Trophoblast cell (in vitro differentiated cells and primary cell): ENCODE measurements at regions not wholly inside any gene's neighbourhood (a gene's known extent, or its start where the extent isn't known, plus 50 kb on each side); places are given as distances from the start of the nearest gene placed in this dataset.
A peak's percentile ranks its signal among the peaks of the same experiment; 100 is the strongest.

Source experiments
- DNase-seq, 2 donors: peaks; one replicate each; pipeline ENCODE4 v3.0.0-alpha.2; 2016
- H2AFZ ChIP-seq: 2 replicates; pipeline ENCODE4 v1.6.1; 2013; ENCODE audit warnings: low read length, moderate library complexity, mild to moderate bottlenecking; ENCODE audit not compliant: insufficient read depth, poor library complexity
- H2AK5ac ChIP-seq: 2 replicates; pipeline ENCODE4 v1.6.1; 2013; ENCODE audit warnings: mild to moderate bottlenecking, low read length
- H2BK120ac ChIP-seq: 2 replicates; pipeline ENCODE4 v1.6.1; 2013; ENCODE audit warnings: low read length, mild to moderate bottlenecking, moderate library complexity; ENCODE audit not compliant: insufficient read depth, poor library complexity
- H2BK12ac ChIP-seq: 2 replicates; pipeline ENCODE4 v1.6.1; 2013; ENCODE audit warnings: mild to moderate bottlenecking, low read length, moderate library complexity
- H2BK5ac ChIP-seq: 2 replicates; pipeline ENCODE4 v1.6.1; 2013; ENCODE audit warnings: low read length, low read depth, moderate library complexity, mild to moderate bottlenecking; ENCODE audit not compliant: poor library complexity
- H3K14ac ChIP-seq: 2 replicates; pipeline ENCODE4 v1.6.1; 2013; ENCODE audit warnings: mild to moderate bottlenecking, low read length
- H3K18ac ChIP-seq: 2 replicates; pipeline ENCODE4 v1.6.1; 2013; ENCODE audit warnings: mild to moderate bottlenecking, low read length
- H3K23ac ChIP-seq: 2 replicates; pipeline ENCODE4 v1.6.1; 2013; ENCODE audit warnings: low read length
- H3K27ac ChIP-seq: 2 replicates; pipeline ENCODE4 v1.5.1; 2013; ENCODE audit warnings: low read depth, mild to moderate bottlenecking, inconsistent platforms, low read length, moderate library complexity
- H3K27me3 ChIP-seq: 2 replicates; pipeline ENCODE4 v1.6.1; 2013; ENCODE audit warnings: inconsistent platforms, mild to moderate bottlenecking, low read length, moderate library complexity; ENCODE audit not compliant: insufficient read depth
- H3K36me3 ChIP-seq, 2 experiments: 1 replicate in 1 of 2; 2 replicates in 1 of 2; pipeline ENCODE4 v1.6.1; 2013; ENCODE audit warnings: low read length in 2 of 2, mild to moderate bottlenecking in 2 of 2, moderate library complexity in 1 of 2; ENCODE audit not compliant: insufficient read depth in 2 of 2, control insufficient read depth in 1 of 2
- H3K4ac ChIP-seq: 2 replicates; pipeline ENCODE4 v1.6.1; 2013; ENCODE audit warnings: low read depth, mild to moderate bottlenecking, low read length, moderate library complexity
- H3K4me1 ChIP-seq, 2 experiments: 1 replicate in 1 of 2; 2 replicates in 1 of 2; pipeline ENCODE4 v1.6.1; 2013; ENCODE audit warnings: low read length in 2 of 2, mild to moderate bottlenecking in 2 of 2, moderate library complexity in 1 of 2; ENCODE audit not compliant: insufficient read depth in 2 of 2, control insufficient read depth in 1 of 2
- H3K4me2 ChIP-seq: 2 replicates; pipeline ENCODE4 v1.6.1; 2013; ENCODE audit warnings: inconsistent platforms, mild to moderate bottlenecking, low read length, moderate library complexity
- H3K4me3 ChIP-seq: 2 replicates; pipeline ENCODE4 v1.5.1; 2013; ENCODE audit warnings: mild to moderate bottlenecking, low read depth, low read length, inconsistent platforms
- H3K79me1 ChIP-seq: one replicate; pipeline ENCODE4 v1.6.1; 2013; ENCODE audit warnings: low read length
- H3K79me2 ChIP-seq: 2 replicates; pipeline ENCODE4 v1.6.1; 2013; ENCODE audit warnings: low read length, mild to moderate bottlenecking; ENCODE audit not compliant: control insufficient read depth, insufficient read depth, poor library complexity
- H3K9ac ChIP-seq: 2 replicates; pipeline ENCODE4 v1.6.1; 2013; ENCODE audit warnings: mild to moderate bottlenecking, low read length
- H3K9me3 ChIP-seq: 2 replicates; pipeline ENCODE4 v1.6.1; 2013; ENCODE audit warnings: low read depth, mild to moderate bottlenecking, control low read depth, inconsistent platforms, low read length; ENCODE audit not compliant: insufficient read depth
- H4K12ac ChIP-seq: 2 replicates; pipeline ENCODE4 v1.6.1; 2013; ENCODE audit warnings: low read depth, mild to moderate bottlenecking, low read length, moderate library complexity
- H4K8ac ChIP-seq: 2 replicates; pipeline ENCODE4 v1.6.1; 2013; ENCODE audit warnings: low read depth, mild to moderate bottlenecking, low read length, moderate library complexity
- H4K91ac ChIP-seq: one replicate; pipeline ENCODE4 v1.6.1; 2013; ENCODE audit warnings: low read depth, mild to moderate bottlenecking, low read length, moderate library complexity
- WGBS: extraction: QIAGEN DNeasy Blood & Tissue Kit; methylation state at CpG from one replicate; pipeline ENCODE4 v1.1.7; 2013; ENCODE audit warnings: missing lambda C conversion rate; ENCODE audit not compliant: insufficient read length, insufficient coverage; ENCODE audit errors: extremely low coverage; 5-methylcytosine and 5-hydroxymethylcytosine counted together

- no peaks in the 10 kb centered on the region for H3K4me1 ChIP-seq
- no peak overlapping the region for H3K14ac ChIP-seq
- no peak overlapping the region for H3K27ac ChIP-seq
- no peaks in the 10 kb centered on the region for H3K36me3 ChIP-seq
- H3K4me3 ChIP-seq = no peak overlapping the region
- no peak overlapping the region for H2AFZ ChIP-seq
- no peak overlapping the region for H4K8ac ChIP-seq
- no peaks in the 10 kb centered on the region for H3K27me3 ChIP-seq
- DNase-seq = no peak
- no peaks in the 10 kb centered on the region for H3K79me2 ChIP-seq
- H4K91ac ChIP-seq = no peak overlapping the region
- H4K12ac ChIP-seq = no peak overlapping the region
- no peaks in the 10 kb centered on the region for H3K79me1 ChIP-seq
- H3K4me2 ChIP-seq = no peak overlapping the region
- no peak overlapping the region for H2BK12ac ChIP-seq
- H2AK5ac ChIP-seq = no peak overlapping the region
- no peak overlapping the region for H2BK120ac ChIP-seq
- no peak overlapping the region for H3K9ac ChIP-seq
- H3K18ac ChIP-seq = no peak overlapping the region
- H2BK5ac ChIP-seq = no peak overlapping the region
- no peak overlapping the region for H3K4ac ChIP-seq
- H3K9me3 ChIP-seq = no peaks in the 10 kb centered on the region
- no CpG with 5 or more reads among the region's 4 CpGs for WGBS
- no peak overlapping the region for H3K23ac ChIP-seq
These were observed 934.4 kb upstream of the SLITRK1 start for GRCh38 chr13:84816567-84817105.

- Histone ChIP-seq H3K14ac (no peak overlapping the region), H3K27me3 (no peaks in the 10 kb centered on the region), H3K36me3 (no peaks in the 10 kb centered on the region), H3K18ac (no peak overlapping the region), H3K79me2 (no peaks in the 10 kb centered on the region), H3K27ac (no peak overlapping the region), H3K4ac (no peak overlapping the region), H3K4me3 (no peak overlapping the region), H2BK5ac (no peak overlapping the region), H2AK5ac (no peak overlapping the region), H2BK120ac (no peak overlapping the region), H4K12ac (no peak overlapping the region), H3K4me2 (no peak overlapping the region), H3K23ac (no peak overlapping the region), H3K9ac (no peak overlapping the region), H2AFZ (no peak overlapping the region), H4K8ac (no peak overlapping the region), H3K79me1 (no peaks in the 10 kb centered on the region), H3K9me3 (no peaks in the 10 kb centered on the region), H3K4me1 (peaks cover 0 to 3% of the 10 kb centered on the region in 2 experiments), H2BK12ac (no peak overlapping the region), H4K91ac (no peak overlapping the region)
- DNase-seq = no peak
- WGBS = no CpG with 5 or more reads among the region's 3 CpGs
These were observed 930.5 kb upstream of the SLITRK1 start for GRCh38 chr13:84812789-84813188.

GRCh38 chr13:84812078-84812477 is 929.8 kb upstream of the SLITRK1 start:
- Histone ChIP-seq H3K9ac (no peak overlapping the region), H3K27ac (no peak overlapping the region), H3K79me2 (no peaks in the 10 kb centered on the region), H3K23ac (no peak overlapping the region), H3K79me1 (no peaks in the 10 kb centered on the region), H2AK5ac (no peak overlapping the region), H3K4me2 (no peak overlapping the region), H3K4me1 (peaks cover 0 to 3% of the 10 kb centered on the region in 2 experiments), H3K4me3 (no peak overlapping the region), H2BK120ac (no peak overlapping the region), H3K36me3 (no peaks in the 10 kb centered on the region), H3K4ac (no peak overlapping the region), H4K8ac (no peak overlapping the region), H3K27me3 (no peaks in the 10 kb centered on the region), H2BK12ac (no peak overlapping the region), H4K91ac (no peak overlapping the region), H3K14ac (no peak overlapping the region), H2BK5ac (no peak overlapping the region), H2AFZ (no peak overlapping the region), H3K9me3 (no peaks in the 10 kb centered on the region), H4K12ac (no peak overlapping the region), H3K18ac (no peak overlapping the region)
- no CpG with 5 or more reads among the region's 2 CpGs for WGBS
- DNase-seq = no peak

GRCh38 chr13:84810781-84811180 is 928.5 kb upstream of the SLITRK1 start:
- Histone ChIP-seq H3K18ac (no peak overlapping the region), H3K79me1 (no peaks in the 10 kb centered on the region), H3K23ac (no peak overlapping the region), H3K36me3 (no peaks in the 10 kb centered on the region), H3K4me3 (no peak overlapping the region), H2BK12ac (no peak overlapping the region), H3K27me3 (no peaks in the 10 kb centered on the region), H3K27ac (peak overlapping the region; percentile 56), H3K4ac (no peak overlapping the region), H3K4me1 (peaks cover 0 to 3% of the 10 kb centered on the region in 2 experiments), H4K8ac (no peak overlapping the region), H3K9ac (no peak overlapping the region), H2BK120ac (no peak overlapping the region), H2BK5ac (no peak overlapping the region), H4K91ac (no peak overlapping the region), H3K4me2 (no peak overlapping the region), H2AFZ (no peak overlapping the region), H3K9me3 (no peaks in the 10 kb centered on the region), H2AK5ac (no peak overlapping the region), H4K12ac (no peak overlapping the region), H3K79me2 (no peaks in the 10 kb centered on the region), H3K14ac (no peak overlapping the region)
- WGBS = no CpG with 5 or more reads among the region's 4 CpGs
- DNase-seq = no peak
